ENCODE measurements at regions not wholly inside any gene's neighbourhood (a gene's known extent, or its start where the extent isn't known, plus 50 kb on each side); places are given as distances from the start of the nearest gene placed in this dataset.

GRCh38 chr10:81784111-81784597, 90.8 kb upstream of the NRG3 start:
- no peak for TF ChIP-seq EZH2 (IDR thresholded peaks at IDR 0.05; ENCODE audit: borderline replicate concordance, insufficient read depth, low read depth, low read length, poor library complexity, severe bottlenecking)
- no peak for TF ChIP-seq CTCF (IDR thresholded peaks at IDR 0.05)

All from B cell (primary cell).